Stimulated activated CD4-positive, alpha-beta T cell treated with anti-CD3 and anti-CD28 coated beads, Interleukin-4, amount 100 ng/mL, for 1 hour (primary cell): ENCODE measurements at regions not wholly inside any gene's neighbourhood (a gene's known extent, or its start where the extent isn't known, plus 50 kb on each side); places are given as distances from the start of the nearest gene placed in this dataset.
"Not testable (repeated sequence)": the region's sequence is repeated elsewhere in the genome, so short reads cannot be mapped to it uniquely, and the experiment has no call there.

Source experiments
- DNase-seq: peaks from one replicate; pipeline ENCODE4 v3.0.0-alpha.2; 2020

DNA sequence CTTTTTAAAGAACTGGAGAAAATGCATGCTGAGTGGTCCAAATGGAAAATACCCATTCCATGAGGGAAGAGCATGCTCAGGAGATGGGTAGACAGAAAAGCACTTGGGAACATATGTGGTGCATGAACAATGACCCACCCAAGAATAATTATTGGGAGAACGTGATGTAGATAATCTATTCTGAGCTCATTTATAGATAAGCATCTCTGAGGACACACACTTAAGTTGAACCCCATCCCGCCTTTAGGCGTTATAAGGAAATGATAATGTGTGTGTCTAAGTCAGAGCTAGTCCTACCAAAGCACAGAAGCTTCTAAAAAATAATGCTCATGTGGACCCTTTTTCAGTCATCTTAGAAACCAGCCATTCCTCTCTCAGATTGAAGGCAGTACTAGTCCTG is 189.9 kb downstream of the KTN1 start:
- no peak for DNase-seq

GRCh38 chr14:55771242-55771981 is 191.4 kb downstream of the KTN1 start:
- DNase-seq, result no peak

DNA sequence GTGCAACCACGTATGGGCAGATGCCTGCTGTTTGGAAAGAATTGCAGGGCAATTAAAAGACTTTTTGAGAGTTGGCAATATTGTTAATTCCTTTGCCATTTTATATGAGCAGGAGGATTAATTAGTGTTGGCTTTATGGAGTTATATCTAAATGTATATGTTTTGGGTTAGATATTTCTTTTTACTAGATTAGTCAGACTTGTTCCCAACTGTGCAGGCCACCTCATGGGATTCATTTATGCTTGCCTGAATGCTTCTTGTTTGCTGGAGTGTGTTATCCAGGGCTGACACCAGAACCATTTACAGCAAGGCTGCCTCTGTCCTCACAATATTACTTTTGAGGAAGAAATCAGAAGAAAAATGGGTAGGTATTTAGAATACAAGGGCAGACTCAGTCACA is 192.5 kb downstream of the KTN1 start:
- no peak for DNase-seq

GRCh38 chr14:55773312-55773711 is 193.3 kb downstream of the KTN1 start:
- DNase-seq, result no peak

DNA sequence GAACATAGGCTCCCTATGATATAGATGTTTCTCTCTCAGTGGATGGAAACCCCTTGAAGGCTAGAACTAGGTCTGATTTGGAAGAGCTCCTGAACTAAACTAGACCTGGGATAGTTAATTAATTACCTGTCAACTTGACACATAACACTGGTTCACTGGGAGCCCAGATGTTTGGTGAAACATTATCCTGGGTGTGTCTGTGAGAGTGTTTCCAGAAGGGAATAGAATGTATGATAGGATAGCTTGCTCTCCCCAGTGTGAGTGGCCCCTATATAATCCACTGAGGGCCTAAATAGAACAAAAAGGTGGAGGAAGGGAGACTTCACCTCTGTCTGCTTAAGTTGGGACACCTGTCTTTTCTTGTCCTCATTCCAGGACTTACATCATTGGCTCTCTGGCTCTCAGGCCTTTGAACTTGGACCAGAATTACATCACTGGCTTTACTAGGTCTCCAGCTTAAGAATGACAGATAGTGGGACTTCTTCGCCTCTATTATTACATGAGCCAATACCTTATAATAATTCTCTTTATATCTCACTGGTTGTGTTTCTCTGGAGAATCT is 194.1 kb downstream of the KTN1 start:
- no peak for DNase-seq

DNA sequence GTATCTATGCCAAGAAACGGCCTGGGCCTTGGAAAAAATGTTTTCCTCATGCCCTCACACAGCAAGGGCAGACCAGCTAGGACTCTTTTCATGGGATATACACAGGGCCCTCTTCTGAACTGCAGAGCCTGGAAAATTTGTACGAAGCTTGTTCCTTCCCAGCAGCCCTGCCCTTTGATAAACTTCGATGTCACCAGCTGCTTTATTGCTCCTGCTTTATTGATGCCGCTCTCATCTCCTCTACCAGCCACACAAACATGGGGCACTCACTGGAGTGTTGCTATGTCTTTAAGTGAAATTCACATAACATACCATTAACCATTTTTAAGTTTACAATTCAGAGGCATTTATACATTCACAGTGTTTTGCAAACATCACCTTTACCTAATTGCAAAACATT is 197.9 kb downstream of the KTN1 start:
- no peak for DNase-seq

GRCh38 chr14:55780156-55780946 is 200.3 kb downstream of the KTN1 start:
- no peak for DNase-seq

- DNase-seq, result no peak
Observed at GRCh38 chr14:55781046-55781445, 201.0 kb downstream of the KTN1 start.

DNA sequence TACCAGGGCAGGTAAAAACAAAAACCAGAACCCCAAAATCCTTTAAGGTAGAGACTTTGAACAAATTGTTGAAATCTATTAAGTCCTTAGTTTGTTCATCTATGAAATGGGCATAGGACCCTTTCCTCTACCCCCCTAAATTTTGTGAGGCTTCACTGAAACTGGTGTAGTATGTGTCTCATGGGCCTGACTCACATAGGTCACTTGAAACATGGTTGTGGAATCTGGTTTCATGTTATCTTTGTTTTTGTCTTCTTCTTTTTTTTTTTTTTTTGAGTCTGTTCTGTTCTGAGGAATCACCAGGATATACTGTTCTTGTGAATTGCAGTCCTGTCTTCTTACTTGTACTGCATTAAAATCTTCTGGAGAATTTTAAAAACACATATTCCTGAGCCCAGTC is 202.2 kb downstream of the KTN1 start:
- no peak for DNase-seq

DNA sequence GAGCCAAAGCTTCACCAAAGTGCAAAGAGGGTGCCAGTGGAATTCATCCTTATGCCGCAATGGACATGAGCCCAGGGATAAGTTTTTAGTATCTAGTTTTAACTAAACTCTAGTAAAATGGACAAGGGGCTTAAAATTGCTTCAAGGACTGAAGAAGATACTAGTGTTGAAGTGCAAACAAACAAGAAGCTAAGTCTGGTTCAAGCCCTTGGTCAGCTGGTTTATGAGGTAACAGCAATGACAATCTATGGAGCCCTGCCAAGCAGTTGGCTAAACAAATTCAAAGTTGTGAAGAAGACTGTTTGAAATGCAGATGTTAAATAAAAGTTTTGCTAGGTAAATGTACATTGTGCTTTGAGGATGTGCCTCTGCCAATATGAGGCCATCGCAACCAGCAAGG is 209.4 kb downstream of the KTN1 start:
- no peak for DNase-seq

DNA sequence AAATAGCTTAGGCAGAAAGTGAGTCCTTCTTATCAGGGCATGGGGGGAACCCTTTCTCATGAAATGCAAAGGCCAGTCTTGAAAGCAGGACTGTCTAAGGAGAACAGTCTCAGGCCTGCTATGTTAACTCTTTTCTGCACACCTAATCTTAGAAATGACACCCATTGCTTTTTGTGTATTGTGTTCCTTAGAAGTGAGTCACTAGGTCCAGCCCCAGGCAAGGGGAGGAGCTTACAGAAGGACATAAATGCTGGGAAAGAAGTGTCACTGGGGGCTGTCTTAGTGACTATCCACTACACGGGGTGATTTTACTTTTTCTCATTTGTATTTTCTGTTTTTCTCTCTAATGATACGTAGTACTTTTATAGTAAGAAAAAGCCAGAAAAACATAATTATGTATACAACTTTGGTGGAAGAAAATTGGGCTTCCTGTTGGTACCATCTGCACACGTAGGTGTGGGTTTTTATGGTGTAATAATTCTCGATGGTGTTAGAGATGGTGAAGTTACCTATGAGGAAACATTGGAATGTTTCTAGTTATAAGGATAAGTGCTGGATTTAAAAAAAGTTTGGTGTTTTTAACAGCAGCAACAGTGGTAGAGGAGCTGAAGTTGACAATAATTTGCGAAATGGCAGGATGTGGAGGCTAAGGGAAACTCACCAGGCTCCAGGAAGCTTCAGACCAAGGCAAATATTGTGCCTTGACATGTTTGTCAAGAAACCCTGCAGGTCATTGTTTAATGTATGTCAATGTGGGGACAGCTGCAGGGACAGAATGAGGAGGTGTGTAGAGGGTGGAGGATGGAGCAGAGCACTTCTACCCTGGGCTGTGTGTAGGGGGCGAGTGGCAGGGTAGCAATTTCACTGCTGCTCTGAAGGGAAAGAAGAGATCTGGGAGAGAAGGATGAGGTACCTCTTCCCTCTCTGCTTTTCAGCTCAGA is 214.9 kb downstream of the KTN1 start:
- DNase-seq, result no peak

DNA sequence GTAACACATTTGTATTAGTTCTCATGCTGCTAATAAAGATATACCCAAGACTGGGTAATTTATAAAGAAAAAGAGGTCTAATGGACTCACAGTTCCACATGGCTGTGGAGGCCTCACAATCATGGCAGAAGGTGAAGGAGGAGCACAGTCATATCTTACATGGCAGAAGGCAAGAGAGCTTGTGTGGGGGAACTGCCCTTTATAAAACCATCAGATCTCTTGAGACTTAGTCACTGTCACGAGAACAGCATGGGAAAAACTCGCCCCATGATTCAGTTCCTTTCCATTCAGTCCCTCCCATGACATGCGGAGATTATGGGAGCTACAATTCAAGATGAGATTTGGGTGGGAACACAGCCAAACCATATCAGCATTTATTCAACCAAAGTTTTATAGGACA is 216.5 kb downstream of the KTN1 start:
- not testable (repeated sequence) for DNase-seq

DNA sequence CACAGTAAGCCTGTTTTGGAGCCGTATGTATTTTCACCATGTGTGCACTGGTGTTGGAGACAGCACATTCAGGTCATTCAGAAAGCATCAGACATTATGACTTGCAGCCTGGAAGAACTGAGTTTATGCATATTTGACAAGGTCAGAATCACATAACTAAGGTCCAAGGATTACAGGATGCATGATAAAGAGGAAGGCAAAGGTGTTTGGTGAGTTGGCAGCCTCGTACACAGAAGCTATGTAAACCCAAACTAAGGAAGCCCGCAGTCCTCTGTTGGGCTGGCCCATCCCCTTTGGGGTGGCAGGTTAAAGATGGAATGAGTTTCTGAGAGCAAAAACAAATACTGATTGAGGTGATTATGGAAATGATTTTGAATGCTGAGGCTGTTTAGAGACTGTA is 218.4 kb downstream of the KTN1 start:
- DNase-seq, result no peak

DNA sequence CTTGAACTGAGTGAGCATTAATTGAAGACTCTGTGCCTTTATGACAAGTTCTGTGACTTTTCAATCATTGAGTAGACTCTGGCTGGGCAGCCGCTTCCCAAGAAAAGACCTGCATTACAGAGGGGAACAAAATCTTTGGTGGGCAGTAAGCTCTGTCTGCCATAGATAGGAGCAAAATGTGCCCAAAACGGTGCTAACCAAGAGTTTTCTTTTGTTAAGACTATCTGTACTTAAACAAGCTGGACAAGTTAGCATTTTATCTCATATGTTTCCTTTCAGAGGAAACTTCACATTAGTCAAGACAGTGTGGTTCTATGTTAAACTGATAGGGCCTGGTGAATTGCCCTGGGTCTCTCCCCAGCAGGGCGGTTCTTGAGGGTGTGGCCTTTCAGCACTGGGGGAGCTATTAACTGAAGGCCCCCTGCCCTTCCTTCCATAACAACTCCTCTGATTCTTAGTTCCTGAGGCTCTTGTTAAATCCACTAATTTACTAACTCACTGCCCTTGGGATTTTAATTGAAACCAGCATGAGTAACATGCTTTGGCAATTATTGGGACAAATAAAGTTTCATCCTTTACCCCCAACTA is 219.6 kb downstream of the KTN1 start:
- no peak for DNase-seq

GRCh38 chr14:55800156-55800785 is 220.3 kb downstream of the KTN1 start:
- no peak for DNase-seq

- no peak for DNase-seq
Observed at GRCh38 chr14:55801121-55801520, 221.1 kb downstream of the KTN1 start.

- no peak for DNase-seq
Observed at GRCh38 chr14:55802986-55803872, 223.2 kb downstream of the KTN1 start.

DNA sequence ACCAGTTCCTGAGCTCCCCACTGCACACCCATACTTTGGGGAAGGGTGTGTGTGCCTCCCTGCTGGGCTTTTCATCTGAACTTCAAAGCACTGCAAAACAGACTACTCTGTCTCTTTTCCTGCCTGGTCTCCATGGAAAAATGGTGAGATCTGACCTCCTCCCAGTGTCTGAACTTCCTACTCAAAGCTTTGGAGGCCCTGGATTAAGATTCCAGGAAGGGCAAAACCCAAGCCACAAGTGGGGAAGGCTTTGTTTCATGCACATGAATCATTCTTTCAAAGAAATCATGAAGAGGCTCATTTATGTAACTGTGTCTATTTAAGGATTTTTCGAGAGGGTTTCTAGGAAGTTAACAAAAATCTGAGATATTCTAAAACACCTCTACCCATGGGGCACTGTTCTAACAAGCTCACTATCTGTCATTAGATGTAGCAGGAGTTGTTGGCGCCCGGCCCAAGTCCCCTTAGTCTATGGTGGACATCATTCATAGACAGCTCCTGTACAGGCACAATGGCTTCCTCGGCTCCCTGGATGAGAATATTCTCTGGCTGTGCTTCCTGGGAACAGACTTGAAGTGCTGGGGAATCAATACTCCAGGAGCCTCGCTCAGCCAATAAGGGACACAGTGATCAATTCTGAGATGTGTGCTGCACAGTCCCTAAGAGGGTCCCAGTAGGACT is 224.0 kb downstream of the KTN1 start:
- DNase-seq, result no peak

DNA sequence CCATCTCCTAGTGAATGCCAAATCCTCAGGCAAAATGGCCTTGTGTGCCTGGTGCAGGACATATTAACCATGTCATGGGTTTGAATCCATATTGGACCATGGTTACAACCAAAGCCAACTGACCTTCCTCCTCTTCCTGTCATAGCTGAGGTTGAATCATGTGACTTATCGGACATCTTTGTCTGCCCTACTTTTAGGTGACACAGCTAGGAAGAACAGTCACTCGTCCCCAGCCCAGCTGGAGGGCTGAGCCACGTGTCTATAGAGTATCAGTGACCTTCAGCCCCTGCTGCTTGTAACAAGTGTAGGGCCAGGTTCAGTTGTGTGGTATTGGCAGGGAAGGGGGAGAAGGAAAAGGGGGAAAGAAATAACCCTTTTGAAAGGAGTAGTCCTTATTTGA is 225.2 kb downstream of the KTN1 start:
- DNase-seq, result no peak
